Ovary (tissue), 7 donors: ENCODE measurements at regions not wholly inside any gene's neighbourhood (a gene's known extent, or its start where the extent isn't known, plus 50 kb on each side); places are given as distances from the start of the nearest gene placed in this dataset.

Experiments used
- DNase-seq, 5 donors: peaks; one replicate each; pipeline ENCODE4 v3.0.0-alpha.2; 2019 to 2020
- H3K27ac ChIP-seq, 2 donors: fragments of 200-600 bp; one replicate each; pipeline versions ENCODE4 v1.5.1 to v1.8.0; 2019 to 2022
- H3K27me3 ChIP-seq: fragments of 200-600 bp; one replicate; pipeline ENCODE4 v1.8.0; 2022
- H3K36me3 ChIP-seq: fragments of 200-600 bp; sonication (generic); one replicate; pipeline ENCODE4 v1.5.1; 2019
- H3K4me1 ChIP-seq: one replicate; pipeline ENCODE4 v1.8.1; 2013; ENCODE audit warnings: mild to moderate bottlenecking, moderate library complexity; ENCODE audit not compliant: insufficient read depth
- H3K4me3 ChIP-seq: fragments of 200-600 bp; sonication (generic); one replicate; pipeline ENCODE4 v1.5.1; 2017
- H3K9me3 ChIP-seq, 2 donors: fragments of 200-600 bp in 1 of 2; sonication (generic) in 1 of 2; one replicate each; pipeline versions ENCODE4 v1.5.1 to v1.8.1; 2013 to 2019; ENCODE audit warnings: mild to moderate bottlenecking in 1 of 2, moderate library complexity in 1 of 2
- EP300 ChIP-seq: sonication (generic); formaldehyde crosslinking; IDR thresholded peaks from one replicate; pipeline ENCODE4 v1.6.1; 2017; ENCODE audit warnings: antibody characterized with exemption
- POLR2A ChIP-seq: fragments of 450-650 bp; IDR thresholded peaks from one replicate; pipeline ENCODE4 v1.6.1; 2017; ENCODE audit warnings: antibody characterized with exemption, mild to moderate bottlenecking, moderate library complexity
- WGBS, 3 donors: extraction: QIAGEN DNeasy Blood & Tissue Kit in 1 of 3; methylation state at CpG; one replicate each; pipeline versions ENCODE4 v1.1.5 to v1.1.7; 2013 to 2017; 5-methylcytosine and 5-hydroxymethylcytosine counted together
- intact Hi-C, 4 donors: fragments of 100-400 bp; cut with DNase I; formaldehyde crosslinking; loops; one replicate each; pipeline versions ENCODE4 v1.11.0 to v1.15.1; 2022 to 2023
- TF ChIP-seq, protein P1 (sequence below), 3 donors: fragments of 450-650 bp in 2 of 3; fragments of 200-600 bp in 1 of 3; IDR thresholded peaks; one replicate each; pipeline versions ENCODE4 v1.5.1 to v1.8.0; 2016 to 2022; ENCODE audit warnings: antibody characterized with exemption in 3 of 3, mild to moderate bottlenecking in 1 of 3
- donor health status: DM: no; HTN: no; CAD: no; lungs with moderate emphysema.
- donor health status: DM: no; HTN: no; CAD: no.
- donor health status: Bipolar disorder and iron deficiency.
- donor health status: DM: no; HTN: no; CAD: no.
- donor health status: DM: yes; HTN: yes; CAD: no.

- WGBS, 3 donors: 79 to 87% (median 81%) methylated on average over 3 of the region's 3 CpGs
- no peak for DNase-seq
- intact Hi-C loops: no loop called here
Measured at GRCh38 chr13:46992383-46992952, 95.6 kb upstream of the HTR2A start.

GRCh38 chr13:46983881-46984280 lies 87.0 kb upstream of the HTR2A start:
- WGBS, 3 donors: 73 to 92% (median 78%) methylated on average over 1 of the region's 1 CpG
- Histone ChIP-seq H3K27ac (no peak overlapping the region), H3K4me1 (no peaks in the 10 kb centered on the region), H3K9me3 (no peaks in the 10 kb centered on the region), H3K4me3 (no peak overlapping the region), H3K27me3 (no peaks in the 10 kb centered on the region), H3K36me3 (no peaks in the 10 kb centered on the region)
- no peak for DNase-seq
- TF ChIP-seq POLR2A: no peak
- intact Hi-C loops: no loop called here

More at GRCh38 chr13:46992383-46992952, 95.6 kb upstream of the HTR2A start:
- no peaks in the 10 kb centered on the region for H3K4me1 ChIP-seq
- H3K4me3 ChIP-seq: no peak overlapping the region
- no peak overlapping the region for H3K27ac ChIP-seq
- TF ChIP-seq POLR2A: no peak
- no peaks in the 10 kb centered on the region for H3K36me3 ChIP-seq
- no peaks in the 10 kb centered on the region for H3K9me3 ChIP-seq
- no peaks in the 10 kb centered on the region for H3K27me3 ChIP-seq

GRCh38 chr13:46982856-46983582 lies 86.2 kb upstream of the HTR2A start:
- Histone ChIP-seq H3K36me3 (no peaks in the 10 kb centered on the region), H3K9me3 (no peaks in the 10 kb centered on the region), H3K27me3 (no peaks in the 10 kb centered on the region), H3K27ac (no peak overlapping the region), H3K4me3 (no peak overlapping the region), H3K4me1 (no peaks in the 10 kb centered on the region)
- intact Hi-C loops: no loop called here
- TF ChIP-seq EP300: no peak
- no peak for TF ChIP-seq POLR2A
- TF ChIP-seq, protein P1, sequence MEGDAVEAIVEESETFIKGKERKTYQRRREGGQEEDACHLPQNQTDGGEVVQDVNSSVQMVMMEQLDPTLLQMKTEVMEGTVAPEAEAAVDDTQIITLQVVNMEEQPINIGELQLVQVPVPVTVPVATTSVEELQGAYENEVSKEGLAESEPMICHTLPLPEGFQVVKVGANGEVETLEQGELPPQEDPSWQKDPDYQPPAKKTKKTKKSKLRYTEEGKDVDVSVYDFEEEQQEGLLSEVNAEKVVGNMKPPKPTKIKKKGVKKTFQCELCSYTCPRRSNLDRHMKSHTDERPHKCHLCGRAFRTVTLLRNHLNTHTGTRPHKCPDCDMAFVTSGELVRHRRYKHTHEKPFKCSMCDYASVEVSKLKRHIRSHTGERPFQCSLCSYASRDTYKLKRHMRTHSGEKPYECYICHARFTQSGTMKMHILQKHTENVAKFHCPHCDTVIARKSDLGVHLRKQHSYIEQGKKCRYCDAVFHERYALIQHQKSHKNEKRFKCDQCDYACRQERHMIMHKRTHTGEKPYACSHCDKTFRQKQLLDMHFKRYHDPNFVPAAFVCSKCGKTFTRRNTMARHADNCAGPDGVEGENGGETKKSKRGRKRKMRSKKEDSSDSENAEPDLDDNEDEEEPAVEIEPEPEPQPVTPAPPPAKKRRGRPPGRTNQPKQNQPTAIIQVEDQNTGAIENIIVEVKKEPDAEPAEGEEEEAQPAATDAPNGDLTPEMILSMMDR (IDR thresholded peaks at IDR 0.05): no peak
- 74 to 85% (median 78%) methylated on average over 3 of the region's 3 CpGs for WGBS, 3 donors
- DNase-seq: no peak

DNA sequence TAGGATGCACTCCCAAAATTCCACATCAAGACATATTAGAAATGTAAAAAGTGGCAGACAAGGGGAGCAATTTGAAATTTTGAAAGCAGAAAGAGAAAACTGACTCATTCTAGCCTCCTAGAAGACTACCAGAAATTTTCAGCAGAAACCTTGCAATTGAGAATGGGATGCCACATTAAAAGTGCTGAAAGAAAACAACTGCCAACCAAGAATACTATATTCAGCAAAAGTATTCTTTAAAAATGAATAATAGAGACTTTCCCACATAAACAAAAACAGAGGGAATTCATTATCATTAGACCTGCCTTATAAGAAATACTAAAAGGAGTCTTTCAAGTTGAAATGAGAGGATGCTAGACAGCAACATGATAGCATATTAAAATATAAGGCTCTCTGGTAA lies 78.3 kb upstream of the HTR2A start:
- Histone ChIP-seq H3K4me1 (no peaks in the 10 kb centered on the region), H3K4me3 (no peak overlapping the region), H3K27ac (no peak overlapping the region), H3K27me3 (no peaks in the 10 kb centered on the region), H3K9me3 (no peaks in the 10 kb centered on the region), H3K36me3 (no peaks in the 10 kb centered on the region)
- TF ChIP-seq EP300 (no peak), POLR2A (no peak)
- TF ChIP-seq, protein P1 (IDR thresholded peaks at IDR 0.05): no peak
- DNase-seq: no peak
- intact Hi-C loops: no loop called here

GRCh38 chr13:46968450-46968849 lies 71.6 kb upstream of the HTR2A start:
- Histone ChIP-seq H3K9me3 (no peaks in the 10 kb centered on the region), H3K27ac (no peak overlapping the region), H3K27me3 (no peaks in the 10 kb centered on the region), H3K4me1 (no peaks in the 10 kb centered on the region), H3K4me3 (no peak overlapping the region), H3K36me3 (no peaks in the 10 kb centered on the region)
- intact Hi-C loops: no loop called here
- TF ChIP-seq, protein P1 (IDR thresholded peaks at IDR 0.05): no peak
- TF ChIP-seq EP300 (no peak), POLR2A (no peak)
- 80 to 92% (median 83%) methylated on average over 2 of the region's 2 CpGs for WGBS, 3 donors
- DNase-seq: no peak
